GM20000 (cell line): ENCODE measurements at regions not wholly inside any gene's neighbourhood (a gene's known extent, or its start where the extent isn't known, plus 50 kb on each side); places are given as distances from the start of the nearest gene placed in this dataset.

ENCODE experiments used
- DNase-seq: peaks from one replicate; pipeline ENCODE4 v3.0.0; 2012; ENCODE audit warnings: low spot score
- TF ChIP-seq, protein P1 (sequence below): IDR thresholded peaks from 2 replicates; pipeline ENCODE4 v1.5.1; 2012; ENCODE audit warnings: mild to moderate bottlenecking, control low read depth; ENCODE audit errors: extremely low read depth, missing control alignments

- TF ChIP-seq, protein P1, sequence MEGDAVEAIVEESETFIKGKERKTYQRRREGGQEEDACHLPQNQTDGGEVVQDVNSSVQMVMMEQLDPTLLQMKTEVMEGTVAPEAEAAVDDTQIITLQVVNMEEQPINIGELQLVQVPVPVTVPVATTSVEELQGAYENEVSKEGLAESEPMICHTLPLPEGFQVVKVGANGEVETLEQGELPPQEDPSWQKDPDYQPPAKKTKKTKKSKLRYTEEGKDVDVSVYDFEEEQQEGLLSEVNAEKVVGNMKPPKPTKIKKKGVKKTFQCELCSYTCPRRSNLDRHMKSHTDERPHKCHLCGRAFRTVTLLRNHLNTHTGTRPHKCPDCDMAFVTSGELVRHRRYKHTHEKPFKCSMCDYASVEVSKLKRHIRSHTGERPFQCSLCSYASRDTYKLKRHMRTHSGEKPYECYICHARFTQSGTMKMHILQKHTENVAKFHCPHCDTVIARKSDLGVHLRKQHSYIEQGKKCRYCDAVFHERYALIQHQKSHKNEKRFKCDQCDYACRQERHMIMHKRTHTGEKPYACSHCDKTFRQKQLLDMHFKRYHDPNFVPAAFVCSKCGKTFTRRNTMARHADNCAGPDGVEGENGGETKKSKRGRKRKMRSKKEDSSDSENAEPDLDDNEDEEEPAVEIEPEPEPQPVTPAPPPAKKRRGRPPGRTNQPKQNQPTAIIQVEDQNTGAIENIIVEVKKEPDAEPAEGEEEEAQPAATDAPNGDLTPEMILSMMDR: no peak
- no peak for DNase-seq
These were observed 176.6 kb downstream of the ZDHHC21 start for GRCh38 chr9:14516656-14517055.

- TF ChIP-seq, protein P1: no peak
- no peak for DNase-seq
These were observed 177.5 kb downstream of the ZDHHC21 start for GRCh38 chr9:14515571-14516198.

- TF ChIP-seq, protein P1: no peak
- DNase-seq: no peak
These were observed 178.2 kb downstream of the ZDHHC21 start for GRCh38 chr9:14515049-14515448.

DNA sequence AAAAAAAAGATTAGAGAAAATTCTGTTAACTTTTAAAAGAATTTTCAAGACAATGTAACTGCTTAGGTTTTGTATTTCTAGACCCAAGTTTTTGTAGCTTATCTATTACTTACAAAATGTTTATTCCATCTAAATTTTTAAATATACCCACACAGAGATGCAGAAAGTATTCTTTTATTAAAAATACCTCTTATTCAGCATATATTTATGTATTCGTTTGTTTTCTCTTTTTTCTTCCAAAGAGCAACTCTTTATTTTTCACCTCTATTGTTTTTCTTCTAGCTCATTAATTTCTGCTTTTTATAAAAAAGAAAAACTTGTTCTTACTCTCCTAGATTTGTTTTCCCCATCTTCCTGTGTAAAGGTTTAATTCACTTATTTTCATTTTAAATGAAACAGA is 180.3 kb downstream of the ZDHHC21 start:
- TF ChIP-seq, protein P1: no peak
- DNase-seq: no peak

- no peak for DNase-seq
These were observed 181.8 kb downstream of the ZDHHC21 start for GRCh38 chr9:14511452-14511851.

GRCh38 chr9:14508884-14509283 is 184.3 kb downstream of the ZDHHC21 start:
- DNase-seq: no peak
- TF ChIP-seq, protein P1: no peak

More at GRCh38 chr9:14511452-14511851, 181.8 kb downstream of the ZDHHC21 start:
- TF ChIP-seq, protein P1: no peak

DNA sequence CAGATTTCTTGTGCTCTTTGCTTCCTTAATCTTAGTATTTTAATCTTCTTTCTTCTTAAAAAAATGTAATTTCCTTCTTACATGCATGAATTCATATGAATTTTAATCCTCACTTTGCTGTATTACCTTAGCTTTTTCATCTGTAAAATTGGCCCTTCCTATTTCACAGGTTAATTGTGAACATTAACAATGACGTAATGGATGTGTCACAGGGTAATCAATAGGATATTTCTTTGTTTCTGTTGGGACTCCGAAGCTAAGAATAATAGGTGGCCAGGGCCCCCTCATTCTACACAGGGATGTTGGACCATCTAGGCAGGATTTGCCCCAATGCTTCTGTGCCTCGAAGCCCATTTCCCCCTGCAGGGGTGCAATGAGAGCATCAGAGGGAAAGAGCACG is 187.4 kb upstream of the NFIB start:
- no peak for DNase-seq

More for the DNA sequence above, 187.4 kb upstream of the NFIB start:
- TF ChIP-seq, protein P1: no peak
